ENCODE measurements at regions not wholly inside any gene's neighbourhood (a gene's known extent, or its start where the extent isn't known, plus 50 kb on each side); places are given as distances from the start of the nearest gene placed in this dataset.

DNA sequence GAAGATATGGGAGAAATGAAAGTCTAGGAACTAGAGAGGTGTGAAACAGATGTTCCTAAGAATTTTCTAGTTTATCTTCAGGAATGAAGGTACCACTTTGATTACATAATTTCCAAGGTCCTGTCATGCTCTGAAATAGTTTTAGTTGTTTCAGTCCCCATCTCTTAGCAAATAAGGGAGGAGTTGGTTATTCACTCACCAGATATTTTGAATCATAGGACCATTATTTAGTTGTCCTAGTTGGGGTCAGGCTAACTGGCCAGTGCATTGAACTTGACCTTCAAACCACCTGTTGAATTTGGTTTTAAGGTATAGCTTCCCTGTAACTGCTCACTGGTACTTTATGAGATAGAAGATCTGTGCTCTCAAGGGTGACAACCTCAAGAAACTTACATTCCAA lies 53.9 kb upstream of the TNFAIP8 start:
- no peak for TF ChIP-seq SP1 (IDR thresholded peaks at IDR 0.05)
- TF ChIP-seq CTBP1 (IDR thresholded peaks at IDR 0.05; ENCODE audit: borderline replicate concordance): no peak
- TF ChIP-seq FOXM1 (IDR thresholded peaks at IDR 0.05; ENCODE audit: borderline replicate concordance): no peak
- no peak for TF ChIP-seq HDGF (IDR thresholded peaks at IDR 0.05; ENCODE audit: borderline replicate concordance)
- no peak for TF ChIP-seq ELF4 (IDR thresholded peaks at IDR 0.05)
- TF ChIP-seq NFRKB (IDR thresholded peaks at IDR 0.05): no peak
- no peak for TF ChIP-seq ZNF384 (IDR thresholded peaks at IDR 0.05)
- TF ChIP-seq L3MBTL2 (conservative IDR thresholded peaks at IDR 0.05): no peak
- TF ChIP-seq FOXA1 (IDR thresholded peaks at IDR 0.05): no peak

All from HEK293T (cell line).